ENCODE measurements at regions not wholly inside any gene's neighbourhood (a gene's known extent, or its start where the extent isn't known, plus 50 kb on each side); places are given as distances from the start of the nearest gene placed in this dataset.

DNA sequence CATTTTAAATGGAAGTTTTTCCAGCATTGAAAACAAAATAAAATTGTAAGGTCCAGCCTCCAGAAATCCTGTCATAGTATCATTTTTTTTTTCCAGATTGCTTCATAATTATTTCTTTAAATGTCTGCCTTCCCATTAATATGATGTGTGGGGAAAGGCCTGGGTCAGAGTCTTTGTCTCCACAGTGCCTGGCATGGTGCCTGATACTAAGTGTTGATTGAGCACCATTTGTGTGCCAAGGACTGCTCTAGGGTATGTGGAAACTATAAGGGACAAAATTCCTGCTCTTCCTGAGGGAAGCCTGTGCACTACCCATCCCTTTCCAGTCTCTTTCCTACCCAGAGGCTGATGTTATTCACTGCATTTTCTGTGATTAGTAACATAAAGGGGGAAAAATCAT is 53.1 kb upstream of the BEND4 start:
- H2AFZ ChIP-seq (replicated peaks): no peak overlapping the region
- no peaks in the 10 kb centered on the region for H3K79me2 ChIP-seq (ENCODE audit: low read depth)
- H3K4me2 ChIP-seq: no peak overlapping the region
- H3K4me3 Mint-ChIP-seq: no peak overlapping the region
- no peaks in the 10 kb centered on the region for H3K9me3 Mint-ChIP-seq
- no peaks in the 10 kb centered on the region for H3F3A ChIP-seq (ENCODE audit: low read depth)
- DNase-seq (ENCODE audit: low spot score): no peak
- H3K27ac Mint-ChIP-seq: no peak overlapping the region
- H3K36me3 Mint-ChIP-seq: no peaks in the 10 kb centered on the region
- no peaks in the 10 kb centered on the region for H3K9me3 ChIP-seq (ENCODE audit: low read depth)
- H3K27me3 ChIP-seq: no peaks in the 10 kb centered on the region
- no peaks in the 10 kb centered on the region for H3K27me3 Mint-ChIP-seq (ENCODE audit: insufficient read depth, low read depth)
- H3K36me3 ChIP-seq: no peaks in the 10 kb centered on the region
- no peaks in the 10 kb centered on the region for H3K4me1 ChIP-seq
- no peak overlapping the region for H3K9ac ChIP-seq
- no peak overlapping the region for H3K27ac ChIP-seq
- H3K4me1 Mint-ChIP-seq: no peaks in the 10 kb centered on the region
- no peaks in the 10 kb centered on the region for H4K20me1 ChIP-seq (ENCODE audit: low read depth)
- H3K4me3 ChIP-seq: no peak overlapping the region
- TF ChIP-seq, protein P1, sequence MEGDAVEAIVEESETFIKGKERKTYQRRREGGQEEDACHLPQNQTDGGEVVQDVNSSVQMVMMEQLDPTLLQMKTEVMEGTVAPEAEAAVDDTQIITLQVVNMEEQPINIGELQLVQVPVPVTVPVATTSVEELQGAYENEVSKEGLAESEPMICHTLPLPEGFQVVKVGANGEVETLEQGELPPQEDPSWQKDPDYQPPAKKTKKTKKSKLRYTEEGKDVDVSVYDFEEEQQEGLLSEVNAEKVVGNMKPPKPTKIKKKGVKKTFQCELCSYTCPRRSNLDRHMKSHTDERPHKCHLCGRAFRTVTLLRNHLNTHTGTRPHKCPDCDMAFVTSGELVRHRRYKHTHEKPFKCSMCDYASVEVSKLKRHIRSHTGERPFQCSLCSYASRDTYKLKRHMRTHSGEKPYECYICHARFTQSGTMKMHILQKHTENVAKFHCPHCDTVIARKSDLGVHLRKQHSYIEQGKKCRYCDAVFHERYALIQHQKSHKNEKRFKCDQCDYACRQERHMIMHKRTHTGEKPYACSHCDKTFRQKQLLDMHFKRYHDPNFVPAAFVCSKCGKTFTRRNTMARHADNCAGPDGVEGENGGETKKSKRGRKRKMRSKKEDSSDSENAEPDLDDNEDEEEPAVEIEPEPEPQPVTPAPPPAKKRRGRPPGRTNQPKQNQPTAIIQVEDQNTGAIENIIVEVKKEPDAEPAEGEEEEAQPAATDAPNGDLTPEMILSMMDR (IDR thresholded peaks at IDR 0.05): no peak
- TF ChIP-seq EZH2phosphoT487 (IDR thresholded peaks at IDR 0.05) (no peak), EZH2 (IDR thresholded peaks at IDR 0.05) (no peak)

DNA sequence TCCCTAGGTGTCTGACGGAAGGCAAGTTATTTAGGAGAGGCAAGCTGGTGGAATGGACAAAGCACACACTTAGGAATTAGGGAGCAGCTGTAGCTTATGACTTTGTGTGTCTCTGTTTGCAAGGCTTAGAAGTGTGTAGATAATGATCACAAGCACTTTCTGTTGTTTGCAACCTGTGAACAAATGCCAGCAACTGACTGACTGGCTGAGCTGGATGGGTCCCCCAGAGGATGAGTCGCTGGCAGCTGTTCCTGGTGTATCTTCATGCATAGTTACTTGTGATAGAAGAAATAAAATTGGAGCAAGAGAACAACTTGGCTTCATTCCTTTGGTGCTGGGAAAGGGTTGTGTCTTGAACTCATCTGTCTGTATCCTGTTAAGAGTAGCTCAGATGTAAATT is 64.2 kb upstream of the BEND4 start:
- Histone ChIP-seq H3K27ac (no peak overlapping the region), H3K36me3 (no peaks in the 10 kb centered on the region), H3K9me3 (ENCODE audit: low read depth) (no peaks in the 10 kb centered on the region), H4K20me1 (ENCODE audit: low read depth) (no peaks in the 10 kb centered on the region), H3K27me3 (no peaks in the 10 kb centered on the region), H3K79me2 (ENCODE audit: low read depth) (no peaks in the 10 kb centered on the region), H2AFZ (replicated peaks) (no peak overlapping the region), H3F3A (ENCODE audit: low read depth) (no peaks in the 10 kb centered on the region), H3K4me1 (no peaks in the 10 kb centered on the region), H3K4me2 (no peak overlapping the region), H3K4me3 (no peak overlapping the region), H3K9ac (no peak overlapping the region)
- TF ChIP-seq, protein P1 (IDR thresholded peaks at IDR 0.05): no peak
- TF ChIP-seq EZH2phosphoT487 (IDR thresholded peaks at IDR 0.05) (no peak), EZH2 (IDR thresholded peaks at IDR 0.05) (no peak)
- DNase-seq (ENCODE audit: low spot score): no peak
- peaks cover 3% of the 10 kb centered on the region for H3K4me1 Mint-ChIP-seq
- H3K27ac Mint-ChIP-seq: no peak overlapping the region
- peaks cover 2% of the 10 kb centered on the region for H3K9me3 Mint-ChIP-seq
- no peaks in the 10 kb centered on the region for H3K36me3 Mint-ChIP-seq
- no peak overlapping the region for H3K4me3 Mint-ChIP-seq
- H3K27me3 Mint-ChIP-seq (ENCODE audit: insufficient read depth, low read depth): peaks cover 3% of the 10 kb centered on the region

DNA sequence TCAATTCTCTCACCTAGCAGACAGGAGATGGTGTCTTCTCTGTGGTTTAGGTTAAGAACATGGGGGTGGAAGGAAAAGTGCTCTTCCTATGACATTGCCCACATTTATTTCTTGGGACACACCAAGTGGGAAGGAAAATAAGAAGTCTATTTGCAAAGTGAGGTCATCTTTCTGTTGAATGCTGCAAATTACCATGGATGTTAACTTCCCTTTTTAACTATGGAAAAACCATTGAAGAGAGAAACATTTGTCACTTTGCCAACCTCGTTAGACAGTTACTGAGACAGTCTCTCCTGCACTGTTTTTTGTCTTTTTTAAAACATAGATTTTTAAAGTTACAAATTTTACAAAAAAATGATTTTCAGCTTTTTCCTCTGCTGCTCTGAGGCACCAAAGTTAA is 72.8 kb upstream of the BEND4 start:
- DNase-seq (ENCODE audit: low spot score): no peak
- Histone ChIP-seq H4K20me1 (ENCODE audit: low read depth) (no peaks in the 10 kb centered on the region), H3K9me3 (ENCODE audit: low read depth) (no peaks in the 10 kb centered on the region), H3K79me2 (ENCODE audit: low read depth) (no peaks in the 10 kb centered on the region), H3K4me1 (no peaks in the 10 kb centered on the region), H2AFZ (replicated peaks) (no peak overlapping the region), H3K4me3 (no peak overlapping the region), H3K27me3 (no peaks in the 10 kb centered on the region), H3K4me2 (no peak overlapping the region), H3K9ac (no peak overlapping the region), H3K27ac (no peak overlapping the region), H3K36me3 (no peaks in the 10 kb centered on the region), H3F3A (ENCODE audit: low read depth) (no peaks in the 10 kb centered on the region)
- no peaks in the 10 kb centered on the region for H3K36me3 Mint-ChIP-seq
- no peaks in the 10 kb centered on the region for H3K27me3 Mint-ChIP-seq (ENCODE audit: insufficient read depth, low read depth)
- no peak overlapping the region for H3K4me3 Mint-ChIP-seq
- peaks cover 3% of the 10 kb centered on the region for H3K9me3 Mint-ChIP-seq
- no peak for TF ChIP-seq EZH2 (IDR thresholded peaks at IDR 0.05)
- TF ChIP-seq, protein P1 (IDR thresholded peaks at IDR 0.05): no peak
- TF ChIP-seq EZH2phosphoT487 (IDR thresholded peaks at IDR 0.05): no peak
- H3K4me1 Mint-ChIP-seq: no peaks in the 10 kb centered on the region
- H3K27ac Mint-ChIP-seq: no peak overlapping the region

DNA sequence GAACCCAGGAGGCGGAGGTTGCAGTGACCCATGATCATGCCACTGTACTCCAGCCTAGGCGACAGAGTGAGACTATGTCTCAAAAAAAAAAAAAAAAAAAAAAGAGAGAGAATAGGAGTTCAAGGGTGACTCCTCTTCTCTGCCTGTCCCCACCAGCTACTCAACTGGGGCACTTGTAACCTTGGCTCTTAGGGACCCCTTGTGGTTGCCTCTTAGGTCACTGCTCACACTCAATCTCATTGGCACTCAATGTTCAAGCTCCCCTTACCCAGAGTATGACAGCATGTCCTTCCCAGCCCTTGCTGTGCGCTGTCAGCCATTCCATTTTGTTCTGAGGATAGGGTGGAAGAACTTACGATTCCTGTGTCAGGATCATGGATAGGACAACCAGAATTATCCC is 82.4 kb upstream of the BEND4 start:
- peaks cover 6% of the 10 kb centered on the region for H3K9me3 Mint-ChIP-seq
- TF ChIP-seq EZH2phosphoT487 (IDR thresholded peaks at IDR 0.05) (no peak), EZH2 (IDR thresholded peaks at IDR 0.05) (no peak)
- TF ChIP-seq, protein P1 (IDR thresholded peaks at IDR 0.05): no peak
- H3K4me1 Mint-ChIP-seq: no peaks in the 10 kb centered on the region
- H3K4me3 ChIP-seq: no peak overlapping the region
- no peak overlapping the region for H3K27ac Mint-ChIP-seq
- H3K4me2 ChIP-seq: no peak overlapping the region
- H4K20me1 ChIP-seq (ENCODE audit: low read depth): no peaks in the 10 kb centered on the region
- no peaks in the 10 kb centered on the region for H3K79me2 ChIP-seq (ENCODE audit: low read depth)
- H3K27ac ChIP-seq: no peak overlapping the region
- H3K27me3 ChIP-seq: no peaks in the 10 kb centered on the region
- H3F3A ChIP-seq (ENCODE audit: low read depth): peaks cover 5% of the 10 kb centered on the region
- peaks cover 6% of the 10 kb centered on the region for H3K4me1 ChIP-seq
- H3K36me3 Mint-ChIP-seq: no peaks in the 10 kb centered on the region
- no peak overlapping the region for H3K4me3 Mint-ChIP-seq
- H3K27me3 Mint-ChIP-seq (ENCODE audit: insufficient read depth, low read depth): peaks cover 4% of the 10 kb centered on the region
- H3K9me3 ChIP-seq (ENCODE audit: low read depth): no peaks in the 10 kb centered on the region
- H3K9ac ChIP-seq: no peak overlapping the region
- no peak for DNase-seq (ENCODE audit: low spot score)
- H3K36me3 ChIP-seq: no peaks in the 10 kb centered on the region
- H2AFZ ChIP-seq (replicated peaks): no peak overlapping the region

All from neural progenitor cell (in vitro differentiated cells).